Stimulated activated CD8-positive, alpha-beta memory T cell treated with anti-CD3 and anti-CD28 coated beads, Interleukin-12 subunit alpha, Interleukin-12 subunit beta, amount 100 ng/mL, for 24 hours (primary cell): ENCODE measurements at regions not wholly inside any gene's neighbourhood (a gene's known extent, or its start where the extent isn't known, plus 50 kb on each side); places are given as distances from the start of the nearest gene placed in this dataset.
"Not testable (repeated sequence)": the region's sequence is repeated elsewhere in the genome, so short reads cannot be mapped to it uniquely, and the experiment has no call there.

Experiments
- DNase-seq: peaks from one replicate; pipeline ENCODE4 v3.0.0-alpha.2; 2020; ENCODE audit errors: extremely low read depth

DNA sequence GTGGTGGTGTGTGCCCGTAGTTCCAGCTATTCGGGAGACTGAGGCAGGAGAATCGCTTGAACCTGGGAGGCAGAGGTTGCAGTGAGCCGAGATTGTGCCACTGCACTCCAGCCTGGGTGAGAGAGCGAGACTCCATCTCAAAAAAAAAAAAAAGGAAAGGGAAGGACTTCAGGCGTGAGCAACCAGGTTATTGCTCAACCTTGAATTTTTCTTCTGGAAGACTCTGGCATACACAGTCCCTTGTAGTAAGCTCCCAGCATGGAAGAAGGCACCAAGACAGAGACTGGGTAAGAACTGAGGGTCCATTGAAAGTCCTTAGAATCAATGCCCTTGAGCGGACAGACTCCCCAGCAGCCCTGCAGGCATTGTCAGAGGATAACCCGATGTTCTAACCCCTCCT is 75.0 kb downstream of the C9orf50 start:
- DNase-seq = not testable (repeated sequence)

DNA sequence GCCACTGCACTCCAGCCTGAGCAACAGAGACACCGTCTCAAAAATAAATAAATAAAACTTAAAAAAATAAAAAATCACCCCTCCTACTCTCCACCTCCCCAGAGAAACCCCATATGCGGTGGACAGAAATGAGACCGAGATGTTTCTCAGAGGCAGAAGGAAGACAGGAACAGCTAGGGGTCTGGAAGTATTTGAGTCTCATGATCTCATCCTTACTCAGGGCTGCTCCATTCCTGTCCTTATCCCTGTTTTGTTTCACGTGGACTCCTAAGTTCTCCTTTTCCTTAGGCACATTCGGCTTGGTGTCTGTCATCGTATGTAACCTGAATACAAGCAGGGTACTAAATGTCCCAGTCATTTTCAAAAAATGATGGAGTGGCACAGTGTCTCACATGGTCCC is 76.1 kb downstream of the C9orf50 start:
- DNase-seq = no peak

DNA sequence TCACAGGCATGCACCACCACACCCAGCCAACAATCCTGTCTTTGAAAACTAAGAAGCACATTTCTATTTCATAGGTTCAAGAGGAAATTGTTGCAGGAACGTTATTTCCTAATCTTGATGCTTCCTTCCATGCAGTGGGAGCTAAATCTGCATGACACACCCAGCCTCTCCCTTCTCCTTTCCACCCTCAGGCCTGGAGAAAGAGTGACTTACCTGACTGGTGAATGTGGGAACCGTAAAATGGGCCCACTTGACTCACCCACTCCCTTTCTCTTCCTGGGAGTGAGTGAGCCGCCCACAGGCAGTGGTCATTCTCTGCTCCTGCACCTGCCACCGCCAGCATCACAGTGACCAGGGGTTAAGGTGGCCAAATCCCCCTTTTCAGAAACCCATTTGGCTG is 78.2 kb downstream of the C9orf50 start:
- no peak for DNase-seq

DNA sequence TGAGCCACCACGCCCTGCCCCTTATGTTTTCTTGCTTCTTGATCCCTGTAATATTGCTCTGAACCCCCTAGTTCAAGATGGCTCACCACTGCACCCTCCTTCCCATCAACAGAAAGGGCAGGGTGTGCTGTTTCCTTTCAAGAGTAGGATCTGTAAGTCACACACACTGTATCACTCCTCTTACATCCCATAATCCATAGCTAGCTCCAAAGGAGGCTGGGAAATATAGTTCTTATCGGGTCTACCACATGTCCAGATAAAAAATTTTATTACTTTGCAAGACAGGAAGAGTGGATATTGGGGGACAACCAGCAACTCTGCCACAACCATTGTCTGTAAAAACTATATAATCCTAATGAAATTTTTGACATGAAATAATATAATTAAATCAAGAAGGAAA is 79.6 kb downstream of the C9orf50 start:
- DNase-seq = no peak

DNA sequence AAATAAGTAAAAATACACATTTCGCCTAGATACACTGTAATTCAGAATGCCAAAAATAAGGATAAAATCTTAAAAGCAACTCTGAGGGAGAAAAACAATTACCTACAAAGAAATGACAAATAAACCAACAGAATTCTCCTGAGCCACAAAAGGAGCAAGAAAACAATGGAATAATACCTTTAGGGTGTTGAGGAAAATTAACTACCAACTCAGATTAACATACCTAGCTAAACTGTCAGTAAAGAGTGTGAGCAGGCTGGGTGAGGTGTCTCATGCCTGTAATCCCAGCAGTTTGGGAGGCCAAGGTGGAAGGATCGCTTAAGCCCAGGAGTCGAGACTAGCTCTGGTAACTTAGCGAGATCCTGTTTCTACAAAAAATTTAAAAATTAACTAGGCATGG is 81.5 kb downstream of the C9orf50 start:
- no peak for DNase-seq

DNA sequence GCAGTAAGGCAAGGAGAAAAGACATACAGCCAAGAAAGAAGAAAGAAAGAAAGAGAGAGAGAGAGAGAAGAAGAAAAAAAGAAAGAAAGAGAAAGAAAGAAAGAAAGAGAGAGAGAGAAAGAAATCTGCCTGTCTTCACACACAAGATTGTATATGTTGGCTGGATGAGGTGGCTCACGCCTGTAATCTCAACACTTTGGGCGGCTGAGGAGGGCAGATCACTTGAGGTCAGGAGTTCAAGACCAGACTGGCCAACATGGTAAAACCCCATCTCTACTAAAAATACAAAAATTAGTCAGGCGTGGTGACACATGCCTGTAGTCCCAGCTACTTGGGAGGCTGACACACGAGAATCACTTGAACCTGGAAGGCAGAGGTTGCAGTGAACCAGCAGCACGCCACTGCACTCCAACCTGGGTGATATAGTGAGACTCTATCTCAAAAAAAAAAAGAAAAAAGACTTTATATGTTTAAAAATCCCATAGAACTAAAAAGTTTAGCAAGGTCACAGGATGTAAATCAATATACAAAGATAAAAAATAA is 89.0 kb downstream of the C9orf50 start:
- not testable (repeated sequence) for DNase-seq

DNA sequence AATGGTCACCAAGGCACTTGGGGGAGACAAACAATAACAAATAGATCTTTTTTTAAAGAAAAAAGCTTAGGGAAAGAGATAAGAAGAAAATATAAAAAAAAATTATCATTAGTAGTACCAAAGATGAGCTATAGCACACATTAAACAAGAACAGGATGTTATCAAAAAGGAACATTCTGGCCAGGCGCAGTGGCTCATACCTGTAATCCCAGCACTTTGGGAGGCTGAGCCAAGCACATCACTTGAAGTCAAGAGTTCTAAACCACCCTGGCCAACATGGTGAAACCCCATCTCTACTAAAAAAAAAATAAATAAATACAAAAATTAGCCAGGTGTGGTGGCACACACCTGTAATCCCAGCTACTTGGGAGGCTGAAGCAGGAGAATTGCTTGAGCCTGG is 92.9 kb downstream of the C9orf50 start:
- not testable (repeated sequence) for DNase-seq

DNA sequence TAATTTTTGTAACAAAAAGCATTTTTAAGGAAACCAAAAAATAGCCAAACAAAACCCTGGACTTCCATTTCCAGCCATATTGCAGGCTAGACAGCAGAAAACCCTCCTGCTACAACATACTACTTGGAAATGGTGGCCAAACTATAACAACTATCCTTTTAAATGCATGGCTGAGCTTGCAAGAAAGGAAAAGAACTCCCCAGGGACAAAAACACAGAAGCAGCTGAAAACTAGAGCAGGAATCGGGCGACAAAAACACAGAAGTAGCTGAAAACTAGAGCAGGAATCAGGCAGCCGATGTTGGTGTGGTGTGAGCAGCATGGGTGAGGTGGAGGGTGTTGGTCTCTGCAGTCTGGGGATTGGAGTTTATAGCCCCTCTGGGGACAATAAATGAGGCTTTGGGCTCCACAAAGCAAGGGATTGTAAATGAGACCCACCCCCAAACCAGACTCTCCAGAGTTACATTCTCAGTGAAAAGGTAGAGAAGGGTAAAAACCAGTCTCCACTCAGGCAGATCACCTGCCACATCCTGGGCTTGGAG is 95.2 kb downstream of the C9orf50 start:
- no peak for DNase-seq

DNA sequence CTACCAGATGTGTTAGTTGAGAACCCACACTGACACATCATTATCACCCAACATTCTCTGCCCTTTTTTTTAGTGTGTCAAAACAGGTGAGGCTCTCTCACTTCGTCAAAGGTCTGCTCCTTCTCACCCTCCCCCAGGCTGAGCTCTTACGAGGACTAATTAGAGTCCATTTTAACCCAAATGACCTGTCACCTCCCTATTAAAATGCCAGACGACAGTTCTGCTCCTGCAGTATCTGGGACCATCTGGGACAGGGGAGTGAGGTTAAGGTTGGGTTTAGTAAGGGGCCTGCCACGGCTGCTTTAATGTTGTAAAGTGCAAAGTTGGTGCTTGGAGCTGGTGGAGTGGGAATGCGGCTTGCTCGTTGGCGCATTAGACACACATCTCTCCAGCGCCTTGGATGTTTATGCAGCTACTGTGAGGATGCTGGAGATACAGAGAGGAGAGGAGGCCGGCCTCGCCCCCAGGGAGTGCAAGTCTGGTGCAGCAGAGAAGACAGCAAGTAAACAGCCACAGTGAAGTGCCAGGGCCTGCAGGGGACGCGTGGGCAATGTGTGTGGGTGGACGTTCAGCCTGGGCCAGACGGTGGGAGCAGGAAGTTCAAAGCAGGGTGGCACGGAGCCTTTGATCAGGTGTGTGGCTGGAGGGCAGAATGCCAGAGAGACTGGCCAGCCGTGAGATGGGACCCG is 96.2 kb downstream of the C9orf50 start:
- DNase-seq = no peak

DNA sequence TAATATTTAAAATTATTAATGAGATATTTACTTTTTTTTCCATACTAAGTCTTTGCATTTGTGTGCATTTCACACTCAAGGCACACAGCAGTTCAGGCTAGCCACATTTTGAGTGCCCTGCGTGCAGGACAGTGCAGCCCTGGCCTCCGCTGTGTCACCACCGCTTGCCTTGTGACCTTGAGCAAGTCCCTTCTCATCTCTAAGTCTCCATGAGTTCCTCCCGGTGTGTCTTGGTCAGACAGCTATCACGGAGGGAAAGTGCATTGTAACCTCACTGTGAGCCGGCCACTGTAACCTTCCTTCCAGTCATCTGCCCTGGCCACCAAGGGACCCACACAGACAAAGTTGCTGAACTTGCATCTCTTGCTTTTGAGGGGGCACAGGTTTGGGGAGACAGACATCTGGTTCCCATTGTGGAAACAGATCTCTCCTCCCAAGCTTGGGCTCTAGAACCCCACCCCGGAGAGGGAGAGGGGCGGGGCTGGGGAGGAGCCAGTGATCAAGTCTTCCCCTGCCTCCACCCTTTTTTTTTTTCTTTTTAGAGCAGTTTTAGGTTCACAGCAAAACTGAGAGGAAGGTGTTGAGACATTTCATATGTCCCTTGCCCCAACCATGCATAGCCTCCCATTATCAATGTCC is 96.8 kb downstream of the C9orf50 start:
- no peak for DNase-seq

DNA sequence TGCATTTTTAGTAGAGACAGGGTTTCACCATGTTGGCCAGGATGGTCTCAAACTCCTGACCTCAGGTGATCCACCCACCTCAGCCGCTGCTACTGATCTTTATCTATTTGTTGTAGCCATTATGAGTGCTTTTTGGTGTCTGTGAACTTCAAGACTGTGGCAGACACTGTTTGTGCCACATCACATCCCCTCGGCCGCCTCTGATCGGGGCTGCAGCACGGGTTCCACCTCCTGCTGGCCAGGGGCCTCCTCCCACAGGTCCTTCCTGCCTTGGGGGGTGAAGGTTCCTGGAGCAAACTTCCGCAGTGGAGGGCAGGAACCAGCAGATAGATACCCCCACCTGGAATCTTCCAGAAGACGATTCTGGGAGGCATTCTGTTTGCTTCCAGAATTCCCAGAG is 98.5 kb downstream of the C9orf50 start:
- DNase-seq = no peak

DNA sequence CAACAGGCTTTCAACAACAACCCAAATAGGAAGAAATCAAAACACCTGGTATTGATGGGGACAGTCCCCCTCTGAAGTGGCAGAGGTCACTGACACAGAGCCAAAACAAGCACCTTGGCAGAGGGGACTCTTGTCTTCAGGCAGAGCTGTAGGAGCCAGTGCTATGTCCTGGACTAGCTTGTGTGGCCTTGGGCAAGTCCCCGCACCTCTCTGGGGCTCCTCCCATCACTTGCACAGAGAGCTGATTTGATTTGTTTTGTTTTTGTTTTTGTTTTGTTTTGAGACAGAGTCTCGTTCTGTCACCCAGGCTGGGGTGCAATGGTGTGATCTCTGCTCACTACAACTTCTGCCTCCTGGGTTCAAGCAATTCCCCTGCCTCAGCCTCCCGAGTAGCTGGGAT is 100.8 kb downstream of the C9orf50 start:
- no peak for DNase-seq

DNA sequence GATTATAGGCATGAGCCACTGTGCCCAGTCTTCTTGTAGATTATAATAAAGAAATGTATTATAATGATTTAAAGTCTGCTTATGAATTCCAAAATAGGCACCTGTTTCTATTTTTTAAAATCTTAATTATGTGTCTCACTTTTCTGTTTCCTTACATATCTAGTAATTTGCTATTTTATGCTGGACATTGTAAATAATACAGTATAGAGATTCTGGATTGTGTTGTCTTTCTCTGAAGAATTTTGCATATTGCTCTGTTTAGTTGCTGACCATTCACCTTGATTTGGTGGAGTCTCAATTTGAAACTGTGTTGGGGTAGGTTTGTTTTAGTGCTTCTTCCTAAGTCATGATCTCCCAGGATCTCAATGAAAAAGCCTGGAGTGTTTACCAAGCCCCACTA is 102.8 kb downstream of the C9orf50 start:
- DNase-seq = no peak

DNA sequence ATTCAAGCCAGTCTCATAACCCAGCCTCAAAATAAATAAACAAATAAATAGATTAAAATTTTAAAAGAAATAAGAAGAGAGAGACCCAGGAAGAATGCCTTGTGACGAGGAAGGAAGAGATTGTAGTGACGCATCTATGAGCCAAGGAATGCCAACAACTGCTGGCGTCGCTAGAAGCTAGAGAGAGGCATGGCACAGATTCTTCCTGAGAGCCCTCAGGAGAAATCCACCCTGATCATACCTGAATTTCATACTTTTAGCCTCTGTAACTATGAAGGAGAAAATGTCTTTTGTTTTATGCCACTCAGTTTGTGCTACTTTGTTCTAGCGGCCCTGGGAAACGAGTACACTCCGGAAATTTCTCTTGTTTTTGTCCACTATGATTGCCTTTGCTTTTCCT is 103.9 kb downstream of the C9orf50 start:
- no peak for DNase-seq

DNA sequence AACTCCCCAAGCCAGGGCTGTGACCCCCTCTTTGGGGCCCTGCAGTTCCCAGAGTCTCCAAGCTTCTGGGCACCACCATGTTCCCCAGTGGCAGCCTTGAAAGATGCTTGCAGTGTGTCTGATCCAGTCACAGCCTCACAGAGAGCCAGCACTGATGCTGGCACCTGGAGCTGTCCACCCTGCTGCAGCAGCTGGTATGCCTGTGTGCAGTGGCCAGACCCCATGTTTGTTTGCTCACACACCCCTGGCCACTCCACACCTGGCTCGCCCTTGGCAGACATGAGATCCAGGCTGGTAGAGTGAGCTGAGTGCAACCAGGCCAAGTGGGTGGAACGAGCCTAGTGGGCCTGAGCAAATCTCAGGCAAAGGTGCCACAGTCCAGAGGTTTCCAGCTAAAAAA is 106.0 kb downstream of the C9orf50 start:
- DNase-seq = no peak

DNA sequence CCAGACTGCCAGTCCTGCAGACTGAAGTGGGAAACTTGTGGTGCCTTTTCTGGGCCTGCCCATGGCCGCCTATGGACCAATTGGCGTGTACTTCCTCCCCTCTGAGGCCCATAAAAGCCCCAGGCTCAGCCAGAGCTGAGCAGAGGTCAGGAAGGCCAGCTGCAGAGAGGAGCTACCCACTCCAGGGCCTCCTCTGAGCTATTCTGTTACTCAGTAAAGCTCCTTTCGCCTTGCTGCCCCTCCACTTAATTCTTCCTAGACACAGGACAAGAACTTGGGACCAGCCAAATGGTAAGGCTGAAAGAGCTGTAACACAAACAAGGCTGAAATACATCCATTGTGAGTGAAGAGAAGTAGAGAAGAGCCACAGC is 106.4 kb downstream of the C9orf50 start:
- DNase-seq = no peak

DNA sequence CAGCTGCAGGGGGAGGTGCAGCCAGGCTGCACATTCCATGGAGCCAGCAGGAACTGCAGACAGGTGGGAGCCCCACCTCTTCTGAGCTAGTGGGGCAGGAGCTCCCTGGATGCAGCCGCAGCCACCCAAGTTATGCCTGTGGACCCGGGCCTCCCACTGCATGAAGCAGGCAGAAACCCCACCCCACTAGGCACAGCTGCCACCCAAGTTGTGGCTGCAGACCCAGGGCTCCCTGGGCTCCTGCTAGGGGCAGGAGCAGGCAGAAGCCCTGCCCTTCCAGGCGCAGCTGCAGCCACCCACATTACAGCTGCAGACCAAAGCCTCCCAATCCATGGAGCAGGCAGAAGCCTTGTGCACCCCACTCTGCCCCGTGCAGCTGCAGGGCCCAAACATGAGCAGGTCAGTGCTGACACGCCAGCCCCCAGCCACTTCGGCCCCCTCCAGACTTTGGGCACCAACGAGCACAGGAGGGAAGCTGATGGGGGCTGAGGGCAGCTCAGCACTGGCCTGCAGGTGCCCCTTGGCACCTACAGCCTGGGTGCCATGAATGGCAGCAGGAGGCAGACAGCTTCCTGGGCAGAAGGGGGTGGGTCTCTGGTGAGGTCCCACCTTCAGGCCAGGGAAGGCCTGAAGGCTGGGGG is 106.9 kb downstream of the C9orf50 start:
- DNase-seq = no peak

DNA sequence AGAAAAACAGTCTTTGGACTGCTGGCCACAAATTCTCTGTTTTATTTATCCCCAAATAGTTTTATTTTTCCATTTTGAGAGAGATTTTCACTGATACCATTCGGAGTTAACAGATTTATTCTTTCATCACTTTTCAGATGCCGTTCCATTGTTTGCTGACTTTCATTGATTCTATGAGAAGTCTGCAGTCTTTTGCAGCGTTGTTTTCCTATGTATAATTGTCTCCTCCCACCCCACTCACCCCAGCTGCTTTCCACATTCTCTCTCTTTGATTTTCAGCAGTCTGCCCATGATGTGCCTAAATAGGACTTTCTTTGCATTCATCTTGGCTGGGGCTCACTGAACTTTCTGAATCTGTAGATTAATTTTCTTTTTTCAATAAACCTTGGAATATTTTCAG is 107.6 kb downstream of the C9orf50 start:
- no peak for DNase-seq

DNA sequence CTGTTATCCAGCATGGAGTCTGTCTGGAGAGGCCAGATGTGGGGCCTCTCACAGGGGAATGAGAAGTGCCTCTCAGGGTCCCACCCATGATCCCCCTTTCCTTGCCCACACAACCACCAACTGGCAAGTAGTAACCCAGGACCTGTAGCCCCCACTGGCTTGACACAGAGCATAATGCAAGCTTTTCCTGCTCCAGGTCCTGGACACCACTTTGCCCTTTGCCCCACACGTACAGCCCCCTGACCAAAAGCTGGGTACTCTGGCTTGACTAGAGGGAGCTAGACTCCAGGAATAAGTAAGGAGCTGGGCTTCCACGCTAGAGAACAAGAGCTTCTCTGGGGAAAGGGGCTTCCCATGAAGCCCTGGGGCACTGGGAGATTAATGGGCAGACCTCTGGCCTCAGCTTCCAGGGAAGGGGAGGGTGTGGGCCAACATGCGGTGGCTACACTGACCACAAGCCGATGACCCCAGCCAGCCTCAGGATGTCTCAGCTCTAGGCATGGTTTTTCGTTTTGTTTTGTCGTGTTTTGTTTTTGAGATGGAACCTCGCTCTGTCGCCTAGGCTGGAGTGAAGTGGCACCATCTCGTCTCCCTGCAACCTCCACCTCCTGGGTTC is 109.5 kb downstream of the C9orf50 start:
- no peak for DNase-seq

DNA sequence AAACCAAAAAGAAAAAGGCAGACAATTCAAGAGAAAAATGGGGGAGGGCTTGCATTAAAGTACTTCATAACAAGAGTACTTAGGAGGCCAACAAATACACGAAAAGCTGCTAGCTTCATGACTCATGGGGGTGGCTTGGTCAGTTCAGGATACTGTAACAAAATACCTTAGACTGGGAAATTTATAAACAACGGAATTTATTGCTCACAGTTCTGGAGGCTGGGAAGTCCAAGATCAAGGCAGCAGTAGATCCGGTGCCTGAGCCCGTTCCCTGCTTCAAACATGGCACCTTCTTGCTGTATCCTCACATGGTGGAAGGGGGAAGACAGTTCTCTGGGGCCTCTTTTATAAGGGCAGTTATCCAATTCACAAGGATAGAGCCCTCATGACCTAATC is 111.4 kb downstream of the C9orf50 start:
- DNase-seq = no peak

DNA sequence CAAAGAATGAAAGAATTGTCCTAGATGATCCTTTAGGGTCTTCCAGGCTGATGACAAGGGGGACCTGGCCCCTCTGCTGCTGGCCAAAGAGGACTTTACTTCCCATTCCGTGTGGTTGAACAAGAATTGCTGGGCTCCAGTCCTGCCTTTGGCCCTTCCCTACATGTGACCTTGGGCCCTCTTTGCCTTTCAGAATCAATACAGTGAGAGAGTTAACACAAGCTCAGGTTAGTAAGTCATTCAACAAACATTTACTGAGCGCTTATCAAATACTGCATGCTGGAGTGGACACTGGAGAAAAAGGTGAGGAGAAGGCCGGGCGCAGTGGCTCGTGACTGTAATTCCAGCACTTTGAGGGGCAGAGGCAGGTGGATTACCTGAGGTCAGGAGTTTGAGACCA is 113.1 kb downstream of the C9orf50 start:
- DNase-seq = no peak

DNA sequence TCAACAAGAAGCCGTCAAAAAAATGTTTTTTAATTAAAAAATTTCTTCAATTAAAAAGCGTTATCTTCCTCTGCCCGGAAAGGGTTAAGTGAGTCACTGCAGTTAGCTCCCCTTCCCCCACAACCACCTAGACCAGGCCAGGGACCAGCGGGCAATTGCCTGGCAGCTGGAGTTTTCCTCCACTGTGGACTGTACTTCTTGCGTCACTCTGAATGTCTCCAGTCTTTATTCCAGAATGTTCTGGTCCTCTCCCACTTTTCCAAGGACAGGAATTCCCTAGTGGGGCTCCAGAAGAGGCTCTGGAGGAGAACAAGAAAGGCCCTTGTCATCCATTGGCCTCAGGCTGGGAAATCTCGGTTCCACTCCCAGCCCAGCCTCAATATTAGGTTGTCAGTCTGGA is 114.0 kb downstream of the C9orf50 start:
- DNase-seq = no peak
